Heart left ventricle (tissue), 16 donors: ENCODE measurements at regions not wholly inside any gene's neighbourhood (a gene's known extent, or its start where the extent isn't known, plus 50 kb on each side); places are given as distances from the start of the nearest gene placed in this dataset.

Experiments
- ATAC-seq, 4 donors: fragments of 200-7000 bp; cut with Tn5 transposase; one replicate each; pipeline ENCODE4 v1.9.1; 2020 to 2022; ENCODE audit warnings: moderate library complexity in 4 of 4, mild to moderate bottlenecking in 3 of 4, moderate number of reproducible peaks in 1 of 4
- DNase-seq, 5 donors: peaks; one replicate each; pipeline ENCODE4 v3.0.0-alpha.2; 2020
- H3K27ac ChIP-seq, 12 donors: fragments of 200-600 bp; sonication (generic) in 4 of 12; one replicate each; pipeline versions ENCODE4 v1.5.0 to v1.8.0; 2016 to 2022; ENCODE audit warnings: mild to moderate bottlenecking in 2 of 12
- H3K27me3 ChIP-seq, 9 donors: fragments of 200-600 bp; sonication (generic) in 2 of 9; one replicate each; pipeline versions ENCODE4 v1.5.1 to v1.8.0; 2016 to 2022; ENCODE audit warnings: mild to moderate bottlenecking in 3 of 9
- H3K36me3 ChIP-seq, 9 donors: fragments of 200-600 bp; sonication (generic) in 2 of 9; one replicate each; pipeline versions ENCODE4 v1.5.0 to v1.8.0; 2018 to 2022; ENCODE audit warnings: mild to moderate bottlenecking in 2 of 9
- H3K4me1 ChIP-seq, 12 donors: fragments of 200-600 bp; sonication (generic) in 4 of 12; one replicate each; pipeline versions ENCODE4 v1.5.0 to v1.8.0; 2016 to 2022; ENCODE audit warnings: mild to moderate bottlenecking in 3 of 12
- H3K4me3 ChIP-seq, 12 donors: fragments of 200-600 bp; sonication (generic) in 4 of 12; one replicate each; pipeline versions ENCODE4 v1.5.0 to v1.8.0; 2017 to 2022; ENCODE audit warnings: mild to moderate bottlenecking in 9 of 12, moderate library complexity in 4 of 12
- H3K9me3 ChIP-seq, 12 donors: fragments of 200-600 bp; sonication (generic) in 4 of 12; one replicate each; pipeline versions ENCODE4 v1.5.0 to v1.8.0; 2016 to 2022; ENCODE audit warnings: mild to moderate bottlenecking in 1 of 12
- POLR2A ChIP-seq, 2 donors: fragments of 450-650 bp; IDR thresholded peaks; one replicate each; pipeline ENCODE4 v1.6.1; 2017; ENCODE audit warnings: antibody characterized with exemption in 2 of 2, mild to moderate bottlenecking in 2 of 2, moderate library complexity in 2 of 2
- WGBS, 4 donors: extraction: QIAGEN DNeasy Blood & Tissue Kit in 2 of 4; methylation state at CpG; one replicate each; pipeline versions ENCODE4 v1.1.5 to v1.1.7; 2013 to 2018; 5-methylcytosine and 5-hydroxymethylcytosine counted together
- intact Hi-C, 10 donors: fragments of 100-400 bp; cut with DNase I; formaldehyde crosslinking; loops; one replicate each; pipeline versions ENCODE4 v1.11.1 to v1.14.2; 2022
- TF ChIP-seq, protein P1 (sequence below), 12 donors: fragments of 200-600 bp; sonication (generic) in 4 of 12; IDR thresholded peaks; one replicate each; pipeline versions ENCODE4 v1.5.0 to v1.8.0; 2018 to 2022; ENCODE audit warnings: antibody characterized with exemption in 12 of 12, mild to moderate bottlenecking in 5 of 12
- donor health status: ischemic (EF 13 %, LVEDD 7.1; RV severe dilation, severe dysfunction).
- donor health status: healthy with polysubstance abuse.
- donor health status: DM: no; HTN: yes; CAD: no.
- donor health status: DM: no; HTN: no; CAD: no.
- donor health status: ischemic (EF 25% LVEDD 6.9; RV normal size, moderate dysfunction).
- donor health status: ischemic (EF 25% LVEDD 5.7; RV mildly dilated, moderate dysfunction).
- donor health status: healthy.
- donor health status: DM: yes; HTN: yes; CAD: no.
- donor health status: ischemic (EF 35%, LVEDD 5.7; RV mildly dilated, moderate dysfunction).
- donor health status: nonischemic (EF 11% LVEDD 7.7; RV severe dilation, severe dysfunction).
- donor health status: DM: yes; HTN: yes; CAD: no.
- donor health status: PGD.
- donor health status: ischemic (EF 29% LVEDD 5.4; RV normal size, mild dysfunction).
- donor health status: nonischemic (EF 23%, LVEDD 6.1; RV moderate dilation, normal function).

DNA sequence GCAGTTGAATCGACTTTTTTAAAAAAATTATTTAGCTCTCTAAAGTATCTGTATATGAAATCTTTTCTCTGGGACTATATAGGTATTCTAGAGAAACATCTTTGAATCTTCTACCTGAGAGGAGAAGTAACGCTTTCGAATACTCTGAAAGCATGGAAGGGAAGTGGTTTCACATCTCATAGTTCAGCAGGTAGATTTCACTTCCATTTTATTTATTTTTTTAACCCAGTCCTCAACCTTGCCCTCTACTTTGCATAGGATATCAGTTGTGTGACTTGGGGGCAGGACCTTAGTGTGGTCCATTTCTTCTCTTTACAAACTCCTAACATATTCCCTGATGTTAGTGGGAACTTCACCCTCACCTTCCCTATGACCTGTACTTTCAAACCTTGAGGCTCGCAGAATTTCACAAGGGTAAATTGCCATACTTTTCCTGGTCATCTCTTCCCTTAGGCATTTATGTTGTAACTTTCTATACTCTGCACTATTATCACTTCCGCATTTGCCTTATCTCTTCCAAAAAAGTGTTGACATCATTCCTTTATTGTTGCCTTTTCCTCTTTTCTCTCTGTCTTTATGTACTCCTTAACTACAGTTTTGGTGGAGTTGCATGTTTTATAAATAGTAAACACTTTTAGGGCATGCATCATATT is 1208.5 kb upstream of the ADGRL4 start:
- intact Hi-C loops: no loop called here
- Histone ChIP-seq H3K4me3 (no peak overlapping the region), H3K27ac (no peak overlapping the region), H3K36me3 (no peaks in the 10 kb centered on the region), H3K27me3 (no peaks in the 10 kb centered on the region), H3K9me3 (no peaks in the 10 kb centered on the region), H3K4me1 (no peaks in the 10 kb centered on the region)
- WGBS, 4 donors: 72 to 84% (median 81%) methylated on average over 5 of the region's 5 CpGs
- DNase-seq (no peak), ATAC-seq (no peak)
- TF ChIP-seq POLR2A (IDR thresholded peaks at IDR 0.05): no peak
- TF ChIP-seq, protein P1, sequence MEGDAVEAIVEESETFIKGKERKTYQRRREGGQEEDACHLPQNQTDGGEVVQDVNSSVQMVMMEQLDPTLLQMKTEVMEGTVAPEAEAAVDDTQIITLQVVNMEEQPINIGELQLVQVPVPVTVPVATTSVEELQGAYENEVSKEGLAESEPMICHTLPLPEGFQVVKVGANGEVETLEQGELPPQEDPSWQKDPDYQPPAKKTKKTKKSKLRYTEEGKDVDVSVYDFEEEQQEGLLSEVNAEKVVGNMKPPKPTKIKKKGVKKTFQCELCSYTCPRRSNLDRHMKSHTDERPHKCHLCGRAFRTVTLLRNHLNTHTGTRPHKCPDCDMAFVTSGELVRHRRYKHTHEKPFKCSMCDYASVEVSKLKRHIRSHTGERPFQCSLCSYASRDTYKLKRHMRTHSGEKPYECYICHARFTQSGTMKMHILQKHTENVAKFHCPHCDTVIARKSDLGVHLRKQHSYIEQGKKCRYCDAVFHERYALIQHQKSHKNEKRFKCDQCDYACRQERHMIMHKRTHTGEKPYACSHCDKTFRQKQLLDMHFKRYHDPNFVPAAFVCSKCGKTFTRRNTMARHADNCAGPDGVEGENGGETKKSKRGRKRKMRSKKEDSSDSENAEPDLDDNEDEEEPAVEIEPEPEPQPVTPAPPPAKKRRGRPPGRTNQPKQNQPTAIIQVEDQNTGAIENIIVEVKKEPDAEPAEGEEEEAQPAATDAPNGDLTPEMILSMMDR (IDR thresholded peaks at IDR 0.05): no peak

DNA sequence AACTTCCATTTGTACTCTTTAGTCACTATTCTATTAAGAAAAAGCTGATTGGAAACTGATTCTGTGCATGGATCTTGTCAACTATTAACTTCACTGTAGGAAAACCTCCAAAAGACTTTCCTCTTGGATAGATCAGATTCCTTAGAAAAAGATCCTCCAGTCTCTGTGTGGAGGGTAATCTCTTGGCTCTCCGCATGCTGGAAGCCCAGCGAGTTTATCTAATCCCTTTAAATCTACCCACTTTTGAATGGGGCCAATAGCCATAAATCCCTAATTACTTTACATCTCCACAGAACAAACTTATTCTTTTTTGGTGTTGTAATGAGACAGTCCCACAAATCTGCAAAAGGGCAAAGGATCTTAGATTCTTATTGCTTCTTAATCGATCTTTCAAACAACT is 1206.4 kb upstream of the ADGRL4 start:
- intact Hi-C loops: no loop called here
- H3K27me3 ChIP-seq: no peaks in the 10 kb centered on the region
- H3K36me3 ChIP-seq: no peaks in the 10 kb centered on the region
- H3K4me1 ChIP-seq: no peaks in the 10 kb centered on the region
- TF ChIP-seq POLR2A (IDR thresholded peaks at IDR 0.05): no peak
- TF ChIP-seq, protein P1 (IDR thresholded peaks at IDR 0.05): no peak
- ATAC-seq: no peak
- DNase-seq: no peak
- 89 to 95% (median 92%) methylated on average over 3 of the region's 3 CpGs for WGBS, 4 donors
- H3K9me3 ChIP-seq: no peaks in the 10 kb centered on the region
- H3K27ac ChIP-seq: no peak overlapping the region
- no peak overlapping the region for H3K4me3 ChIP-seq

DNA sequence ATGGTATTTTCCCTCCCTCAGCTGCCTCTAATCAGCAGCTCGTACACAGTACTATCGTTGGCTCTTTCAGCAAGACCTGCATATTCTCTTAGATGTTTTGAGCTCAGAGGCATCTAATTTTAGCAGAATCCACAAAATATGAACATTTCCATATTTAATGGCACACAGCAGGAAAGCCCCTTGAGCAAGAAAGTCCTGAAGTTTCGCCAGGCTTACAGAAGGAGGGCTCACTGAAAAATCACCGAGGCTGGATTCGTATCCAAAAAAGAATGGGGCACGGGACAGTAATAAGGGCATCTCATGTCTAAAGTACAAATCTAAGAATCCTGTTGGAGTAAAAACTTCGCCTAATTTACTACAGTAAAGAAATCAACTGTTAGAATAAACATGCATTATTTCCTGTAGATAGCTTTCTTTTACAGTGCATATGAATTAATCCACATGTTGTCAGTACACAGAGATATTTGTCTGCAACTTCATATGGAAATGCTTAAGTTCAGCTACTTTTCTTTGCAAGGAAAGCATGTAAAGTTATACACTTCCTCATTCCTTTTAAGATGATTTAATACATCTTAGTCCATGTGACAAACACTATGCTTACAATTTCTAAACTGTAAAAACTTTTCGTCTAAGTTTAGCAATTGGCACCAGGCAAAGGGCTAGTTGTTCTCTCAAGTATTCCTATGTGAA is 1205.3 kb upstream of the ADGRL4 start:
- no peaks in the 10 kb centered on the region for H3K9me3 ChIP-seq
- ATAC-seq (no peak), DNase-seq (no peak)
- intact Hi-C loops: no loop called here
- 68 to 77% (median 70%) methylated on average over 8 of the region's 8 CpGs for WGBS, 4 donors
- H3K4me1 ChIP-seq: no peaks in the 10 kb centered on the region
- H3K36me3 ChIP-seq: no peaks in the 10 kb centered on the region
- H3K27me3 ChIP-seq: no peaks in the 10 kb centered on the region
- no peak overlapping the region for H3K4me3 ChIP-seq
- TF ChIP-seq, protein P1 (IDR thresholded peaks at IDR 0.05): no peak
- TF ChIP-seq POLR2A (IDR thresholded peaks at IDR 0.05): no peak
- H3K27ac ChIP-seq: no peak overlapping the region

DNA sequence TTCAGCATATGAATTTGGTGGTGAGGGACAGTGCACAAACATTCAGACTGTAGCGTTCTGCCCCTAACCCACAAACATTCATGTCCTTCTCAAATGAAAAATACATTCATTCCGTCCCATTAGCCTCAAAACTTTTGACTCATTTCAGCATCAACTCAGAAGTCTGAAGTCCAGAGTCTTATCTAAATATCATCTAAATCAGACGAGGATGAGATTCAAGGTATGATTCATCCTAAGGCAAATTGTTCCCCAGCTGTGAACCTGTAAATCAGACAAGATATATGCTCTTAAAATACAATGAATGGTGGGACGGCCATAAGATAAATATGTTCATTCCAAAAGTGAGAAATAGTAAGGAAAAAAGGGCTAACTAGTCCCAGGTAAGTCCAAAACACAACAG is 1195.6 kb upstream of the ADGRL4 start:
- Histone ChIP-seq H3K27ac (no peak overlapping the region), H3K27me3 (no peaks in the 10 kb centered on the region), H3K4me3 (no peak overlapping the region), H3K36me3 (no peaks in the 10 kb centered on the region), H3K9me3 (peaks cover 0 to 10% (median 0%) of the 10 kb centered on the region in 12 donors), H3K4me1 (no peaks in the 10 kb centered on the region)
- intact Hi-C loops: no loop called here
- ATAC-seq (no peak), DNase-seq (no peak)
- WGBS, 4 donors: 85 to 87% (median 86%) methylated on average over 4 of the region's 4 CpGs
- TF ChIP-seq POLR2A (IDR thresholded peaks at IDR 0.05): no peak
- TF ChIP-seq, protein P1 (IDR thresholded peaks at IDR 0.05): no peak
